PFSK-1 (cell line): ENCODE measurements at regions not wholly inside any gene's neighbourhood (a gene's known extent, or its start where the extent isn't known, plus 50 kb on each side); places are given as distances from the start of the nearest gene placed in this dataset.

Source experiments
- POLR2AphosphoS5 ChIP-seq: IDR thresholded peaks from 2 replicates; pipeline ENCODE4 v1.6.1; 2012; ENCODE audit warnings: low read depth, mild to moderate bottlenecking, control low read depth, low read length, moderate library complexity
- SIN3A ChIP-seq: IDR thresholded peaks from 2 replicates; pipeline ENCODE4 v1.6.1; 2012; ENCODE audit warnings: mild to moderate bottlenecking, low read length, moderate library complexity, borderline replicate concordance; ENCODE audit not compliant: insufficient read depth

DNA sequence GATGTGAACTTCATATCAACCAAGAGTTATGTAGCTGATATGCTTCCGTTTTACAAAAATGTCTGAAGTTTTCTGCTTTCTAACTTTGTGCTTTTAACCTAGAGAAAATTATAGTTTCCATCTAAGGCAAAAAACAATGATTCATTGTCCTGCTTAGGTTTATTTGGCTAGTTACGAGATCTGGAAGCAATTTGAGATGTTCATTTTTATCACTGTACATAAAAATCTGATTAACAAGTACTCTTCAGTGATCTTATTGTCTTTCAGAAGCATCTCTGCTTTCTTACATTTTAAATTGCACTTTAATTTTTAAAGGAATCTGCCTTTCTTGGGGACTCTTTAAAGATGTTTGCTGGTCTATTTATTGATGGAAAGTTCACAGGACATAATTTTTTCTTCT lies 188.1 kb downstream of the RFC3 start:
- TF ChIP-seq POLR2AphosphoS5 (no peak), SIN3A (no peak)
